Naive thymus-derived CD8-positive, alpha-beta T cell (primary cell): ENCODE measurements at regions not wholly inside any gene's neighbourhood (a gene's known extent, or its start where the extent isn't known, plus 50 kb on each side); places are given as distances from the start of the nearest gene placed in this dataset.
A peak's percentile ranks its signal among the peaks of the same experiment; 100 is the strongest.

ENCODE experiments used
- ATAC-seq, 2 donors: fragments of 150-1000 bp; cut with Tn5 transposase in 1 of 2; sonication (Bioruptor Pico), chemical (Tn5 transposase) in 1 of 2; 1 replicate in 1 of 2; 2 replicates in 1 of 2; pipeline ENCODE4 v1.10.0; 2021; ENCODE audit warnings: mild to moderate bottlenecking in 2 of 2, moderate library complexity in 2 of 2
- POLR2A ChIA-PET: fragments of 350-600 bp; sonication (Branson Sonifier 250); formaldehyde crosslinking; loops from one replicate; lab custom pipeline; 2021; ENCODE audit warnings: antibody characterized with exemption; lab: Charles Lee
- DNase-seq, 10 donors: peaks; one replicate each; pipeline versions ENCODE4 v3.0.0 to v3.0.0-alpha.2; 2020 to 2022
- H3K27ac Mint-ChIP-seq, 10 donors: one replicate each; pipeline ENCODE4 v1.8.0; 2020 to 2022; ENCODE audit warnings: mild to moderate bottlenecking in 10 of 10, mixed read lengths in 10 of 10, moderate library complexity in 4 of 10, inconsistent platforms in 1 of 10
- H3K27me3 Mint-ChIP-seq, 5 donors: one replicate each; pipeline ENCODE4 v1.8.0; 2021 to 2022; ENCODE audit warnings: mixed read lengths in 5 of 5
- H3K36me3 Mint-ChIP-seq, 3 donors: one replicate each; pipeline ENCODE4 v1.8.0; 2020 to 2022; ENCODE audit warnings: mixed read lengths in 3 of 3, mild to moderate bottlenecking in 2 of 3, inconsistent platforms in 1 of 3
- H3K4me1 Mint-ChIP-seq, 4 donors: one replicate each; pipeline ENCODE4 v1.8.0; 2021 to 2022; ENCODE audit warnings: mixed read lengths in 4 of 4
- H3K4me3 Mint-ChIP-seq, 10 donors: one replicate each; pipeline ENCODE4 v1.8.0; 2020 to 2022; ENCODE audit warnings: mild to moderate bottlenecking in 10 of 10, mixed read lengths in 10 of 10, moderate library complexity in 6 of 10, inconsistent platforms in 1 of 10
- H3K9me3 Mint-ChIP-seq, 9 donors: one replicate each; pipeline ENCODE4 v1.8.0; 2020 to 2022; ENCODE audit warnings: mixed read lengths in 9 of 9, mild to moderate bottlenecking in 3 of 9, inconsistent platforms in 1 of 9, moderate library complexity in 1 of 9

- Mint-ChIP-seq H3K4me1 (no peaks in the 10 kb centered on the region), H3K36me3 (no peaks in the 10 kb centered on the region), H3K27me3 (peaks cover 0 to 31% (median 10%) of the 10 kb centered on the region in 5 donors), H3K4me3 (no peak overlapping the region), H3K9me3 (no peaks in the 10 kb centered on the region), H3K27ac (no peak overlapping the region)
- POLR2A ChIA-PET = no interaction called here
- ATAC-seq (no peak), DNase-seq (peak in 3 of 10 donors; percentile 2 to 18 (median 11))
These were observed 194.6 kb upstream of the TPM1 start for GRCh38 chr15:62847900-62848489.

GRCh38 chr15:62848632-62849050, 193.9 kb upstream of the TPM1 start:
- H3K27me3 Mint-ChIP-seq = peaks cover 0 to 31% (median 10%) of the 10 kb centered on the region in 5 donors
- no peaks in the 10 kb centered on the region for H3K36me3 Mint-ChIP-seq
- no peak overlapping the region for H3K27ac Mint-ChIP-seq
- no peaks in the 10 kb centered on the region for H3K9me3 Mint-ChIP-seq
- POLR2A ChIA-PET = no interaction called here
- no peaks in the 10 kb centered on the region for H3K4me1 Mint-ChIP-seq
- ATAC-seq (no peak), DNase-seq (no peak)
- no peak overlapping the region for H3K4me3 Mint-ChIP-seq

- no peak for DNase-seq
- ATAC-seq = no peak
- Mint-ChIP-seq H3K4me3 (no peak overlapping the region), H3K27ac (no peak overlapping the region), H3K4me1 (no peaks in the 10 kb centered on the region), H3K27me3 (peaks cover 0 to 31% (median 10%) of the 10 kb centered on the region in 5 donors), H3K36me3 (no peaks in the 10 kb centered on the region), H3K9me3 (no peaks in the 10 kb centered on the region)
- POLR2A ChIA-PET = no interaction called here
These were observed 193.0 kb upstream of the TPM1 start for GRCh38 chr15:62849316-62850106.

- Mint-ChIP-seq H3K9me3 (no peaks in the 10 kb centered on the region), H3K4me1 (no peaks in the 10 kb centered on the region), H3K27me3 (peaks cover 0 to 31% (median 12%) of the 10 kb centered on the region in 5 donors), H3K4me3 (no peak overlapping the region), H3K27ac (no peak overlapping the region), H3K36me3 (no peaks in the 10 kb centered on the region)
- no peak for ATAC-seq
- DNase-seq = no peak
- POLR2A ChIA-PET = no interaction called here
These were observed 192.2 kb upstream of the TPM1 start for GRCh38 chr15:62850318-62850717.

GRCh38 chr15:62850791-62851291, 191.7 kb upstream of the TPM1 start:
- no peaks in the 10 kb centered on the region for H3K9me3 Mint-ChIP-seq
- no peak overlapping the region for H3K4me3 Mint-ChIP-seq
- no peak for DNase-seq
- H3K36me3 Mint-ChIP-seq = no peaks in the 10 kb centered on the region
- H3K4me1 Mint-ChIP-seq = no peaks in the 10 kb centered on the region
- ATAC-seq = no peak
- POLR2A ChIA-PET = no interaction called here
- H3K27ac Mint-ChIP-seq = no peak overlapping the region
- peaks cover 0 to 31% (median 10%) of the 10 kb centered on the region in 5 donors for H3K27me3 Mint-ChIP-seq

- no peaks in the 10 kb centered on the region for H3K36me3 Mint-ChIP-seq
These were observed 189.3 kb upstream of the TPM1 start for GRCh38 chr15:62853114-62853840.

GRCh38 chr15:62853841-62854225, 188.7 kb upstream of the TPM1 start:
- ATAC-seq (no peak), DNase-seq (no peak)
- no peaks in the 10 kb centered on the region for H3K36me3 Mint-ChIP-seq
- peaks cover 0 to 5% (median 1%) of the 10 kb centered on the region in 4 donors for H3K4me1 Mint-ChIP-seq
- no peak overlapping the region for H3K4me3 Mint-ChIP-seq
- H3K27ac Mint-ChIP-seq = no peak overlapping the region
- no peaks in the 10 kb centered on the region for H3K9me3 Mint-ChIP-seq
- POLR2A ChIA-PET = no interaction called here
- peaks cover 5 to 22% (median 10%) of the 10 kb centered on the region in 5 donors for H3K27me3 Mint-ChIP-seq

More at GRCh38 chr15:62853114-62853840, 189.3 kb upstream of the TPM1 start:
- no peak overlapping the region for H3K27ac Mint-ChIP-seq
- no peak overlapping the region for H3K4me3 Mint-ChIP-seq
- POLR2A ChIA-PET = no interaction called here
- H3K9me3 Mint-ChIP-seq = no peaks in the 10 kb centered on the region
- H3K27me3 Mint-ChIP-seq = peaks cover 4 to 27% (median 10%) of the 10 kb centered on the region in 5 donors
- no peak for ATAC-seq
- DNase-seq = no peak
- peaks cover 0 to 5% (median 1%) of the 10 kb centered on the region in 4 donors for H3K4me1 Mint-ChIP-seq

- no peaks in the 10 kb centered on the region for H3K36me3 Mint-ChIP-seq
- DNase-seq (no peak), ATAC-seq (no peak)
- H3K4me1 Mint-ChIP-seq = peaks cover 0 to 5% (median 1%) of the 10 kb centered on the region in 4 donors
- peaks cover 9 to 23% (median 12%) of the 10 kb centered on the region in 5 donors for H3K27me3 Mint-ChIP-seq
- no peak overlapping the region for H3K4me3 Mint-ChIP-seq
- H3K27ac Mint-ChIP-seq = no peak overlapping the region
- POLR2A ChIA-PET = no interaction called here
- peaks cover 0 to under 1% (median 0%) of the 10 kb centered on the region in 9 donors for H3K9me3 Mint-ChIP-seq
These were observed 188.0 kb upstream of the TPM1 start for GRCh38 chr15:62854420-62855084.

- no peaks in the 10 kb centered on the region for H3K36me3 Mint-ChIP-seq
- DNase-seq (no peak), ATAC-seq (no peak)
- POLR2A ChIA-PET = no interaction called here
- H3K4me3 Mint-ChIP-seq = no peak overlapping the region
- peaks cover 0 to 5% (median 1%) of the 10 kb centered on the region in 4 donors for H3K4me1 Mint-ChIP-seq
- H3K9me3 Mint-ChIP-seq = peaks cover 0 to 4% (median 0%) of the 10 kb centered on the region in 9 donors
- H3K27me3 Mint-ChIP-seq = peaks cover 10 to 28% (median 14%) of the 10 kb centered on the region in 5 donors
- H3K27ac Mint-ChIP-seq = no peak overlapping the region
These were observed 187.5 kb upstream of the TPM1 start for GRCh38 chr15:62855085-62855476.

- Mint-ChIP-seq H3K27me3 (peaks cover 12 to 29% (median 19%) of the 10 kb centered on the region in 5 donors), H3K36me3 (no peaks in the 10 kb centered on the region), H3K4me3 (no peak overlapping the region), H3K27ac (no peak overlapping the region), H3K4me1 (peaks cover 0 to 5% (median 1%) of the 10 kb centered on the region in 4 donors), H3K9me3 (peaks cover 0 to 4% (median 0%) of the 10 kb centered on the region in 9 donors)
- DNase-seq = no peak
- POLR2A ChIA-PET = no interaction called here
- ATAC-seq = no peak
These were observed 185.9 kb upstream of the TPM1 start for GRCh38 chr15:62856466-62857246.

- DNase-seq (peak in 1 of 10 donors; percentile 23), ATAC-seq (no peak)
- H3K4me1 Mint-ChIP-seq = peaks cover 0 to 5% (median 1%) of the 10 kb centered on the region in 4 donors
- peaks cover 0 to 4% (median 0%) of the 10 kb centered on the region in 9 donors for H3K9me3 Mint-ChIP-seq
- peak overlapping the region in 1 of 10 donors; percentile 53 for H3K4me3 Mint-ChIP-seq
- H3K27me3 Mint-ChIP-seq = peaks cover 12 to 29% (median 19%) of the 10 kb centered on the region in 5 donors
- H3K27ac Mint-ChIP-seq = no peak overlapping the region
- POLR2A ChIA-PET = no interaction called here
- H3K36me3 Mint-ChIP-seq = no peaks in the 10 kb centered on the region
These were observed 185.1 kb upstream of the TPM1 start for GRCh38 chr15:62857411-62857853.
